ENCODE measurements at regions not wholly inside any gene's neighbourhood (a gene's known extent, or its start where the extent isn't known, plus 50 kb on each side); places are given as distances from the start of the nearest gene placed in this dataset.

GRCh38 chr4:3372933-3373465 lies 68.8 kb upstream of the HGFAC start:
- no peak overlapping the region for H3K27ac ChIP-seq
- in situ Hi-C loops (cut with HindIII; ENCODE audit: low pct_ligation_motif_present, low sequenced_read_pairs), result no loop called here
- DNase-seq, result no peak
- H3K36me3 ChIP-seq (replicated peaks), result no peaks in the 10 kb centered on the region
- TF ChIP-seq CTCF (IDR thresholded peaks at IDR 0.05; ENCODE audit: low read depth, low read length, missing control alignments), result no peak
- no peaks in the 10 kb centered on the region for H3K27me3 ChIP-seq (replicated peaks)
- H3K4me3 ChIP-seq (ENCODE audit: low read depth, low read length), result no peak overlapping the region

- Histone ChIP-seq H3K36me3 (replicated peaks) (no peaks in the 10 kb centered on the region), H3K27me3 (replicated peaks) (no peaks in the 10 kb centered on the region), H3K27ac (no peak overlapping the region), H3K4me3 (ENCODE audit: low read depth, low read length) (no peak overlapping the region)
- in situ Hi-C loops (cut with HindIII; ENCODE audit: low pct_ligation_motif_present, low sequenced_read_pairs), result no loop called here
- DNase-seq, result no peak
- no peak for TF ChIP-seq CTCF (IDR thresholded peaks at IDR 0.05; ENCODE audit: low read depth, low read length, missing control alignments)
Measured at GRCh38 chr4:3373468-3373867, 68.3 kb upstream of the HGFAC start.

GRCh38 chr4:3374011-3374645 lies 67.6 kb upstream of the HGFAC start:
- Histone ChIP-seq H3K4me3 (ENCODE audit: low read depth, low read length) (no peak overlapping the region), H3K27me3 (replicated peaks) (no peaks in the 10 kb centered on the region), H3K36me3 (replicated peaks) (no peaks in the 10 kb centered on the region), H3K27ac (no peak overlapping the region)
- TF ChIP-seq CTCF (IDR thresholded peaks at IDR 0.05; ENCODE audit: low read depth, low read length, missing control alignments), result no peak
- no peak for DNase-seq
- in situ Hi-C loops (cut with HindIII; ENCODE audit: low pct_ligation_motif_present, low sequenced_read_pairs), result no loop called here

- H3K4me3 ChIP-seq (ENCODE audit: low read depth, low read length), result no peak overlapping the region
- in situ Hi-C loops (cut with HindIII; ENCODE audit: low pct_ligation_motif_present, low sequenced_read_pairs), result no loop called here
- no peak for DNase-seq
- H3K27ac ChIP-seq, result no peak overlapping the region
- H3K36me3 ChIP-seq (replicated peaks), result no peaks in the 10 kb centered on the region
- no peak for TF ChIP-seq CTCF (IDR thresholded peaks at IDR 0.05; ENCODE audit: low read depth, low read length, missing control alignments)
- no peaks in the 10 kb centered on the region for H3K27me3 ChIP-seq (replicated peaks)
Measured at GRCh38 chr4:3374667-3375066, 67.1 kb upstream of the HGFAC start.

- Histone ChIP-seq H3K4me3 (ENCODE audit: low read depth, low read length) (no peak overlapping the region), H3K27me3 (replicated peaks) (no peaks in the 10 kb centered on the region), H3K36me3 (replicated peaks) (no peaks in the 10 kb centered on the region), H3K27ac (no peak overlapping the region)
- peak; percentile 87 for DNase-seq
- in situ Hi-C loops (cut with HindIII; ENCODE audit: low pct_ligation_motif_present, low sequenced_read_pairs), result no loop called here
- TF ChIP-seq CTCF (IDR thresholded peaks at IDR 0.05; ENCODE audit: low read depth, low read length, missing control alignments), result peak; percentile 40
Measured at GRCh38 chr4:3375688-3376087, 66.1 kb upstream of the HGFAC start.

GRCh38 chr4:3376266-3376665 lies 65.5 kb upstream of the HGFAC start:
- Histone ChIP-seq H3K27me3 (replicated peaks) (no peaks in the 10 kb centered on the region), H3K36me3 (replicated peaks) (no peaks in the 10 kb centered on the region), H3K4me3 (ENCODE audit: low read depth, low read length) (no peak overlapping the region), H3K27ac (no peak overlapping the region)
- DNase-seq, result no peak
- no peak for TF ChIP-seq CTCF (IDR thresholded peaks at IDR 0.05; ENCODE audit: low read depth, low read length, missing control alignments)
- in situ Hi-C loops (cut with HindIII; ENCODE audit: low pct_ligation_motif_present, low sequenced_read_pairs), result no loop called here
